ENCODE measurements at regions not wholly inside any gene's neighbourhood (a gene's known extent, or its start where the extent isn't known, plus 50 kb on each side); places are given as distances from the start of the nearest gene placed in this dataset.

- TF ChIP-seq EZH2phosphoT487 (IDR thresholded peaks at IDR 0.05; ENCODE audit: borderline replicate concordance, low read depth, low read length) = no peak
- TF ChIP-seq CTCF (conservative IDR thresholded peaks at IDR 0.05; ENCODE audit: low read length) = no peak
Measured at GRCh38 chr14:76292561-76292960, 83.4 kb upstream of the ESRRB start.

Data from OCI-LY7 (cell line).